CD4-positive, alpha-beta T cell treated with Interleukin-2 at 100 ng/mL for 4 hours (primary cell): ENCODE measurements at regions not wholly inside any gene's neighbourhood (a gene's known extent, or its start where the extent isn't known, plus 50 kb on each side); places are given as distances from the start of the nearest gene placed in this dataset.
A peak's percentile ranks its signal among the peaks of the same experiment; 100 is the strongest.

Source experiments
- DNase-seq: peaks from one replicate; pipeline ENCODE4 v3.0.0-alpha.2; 2020; ENCODE audit warnings: low spot score

DNA sequence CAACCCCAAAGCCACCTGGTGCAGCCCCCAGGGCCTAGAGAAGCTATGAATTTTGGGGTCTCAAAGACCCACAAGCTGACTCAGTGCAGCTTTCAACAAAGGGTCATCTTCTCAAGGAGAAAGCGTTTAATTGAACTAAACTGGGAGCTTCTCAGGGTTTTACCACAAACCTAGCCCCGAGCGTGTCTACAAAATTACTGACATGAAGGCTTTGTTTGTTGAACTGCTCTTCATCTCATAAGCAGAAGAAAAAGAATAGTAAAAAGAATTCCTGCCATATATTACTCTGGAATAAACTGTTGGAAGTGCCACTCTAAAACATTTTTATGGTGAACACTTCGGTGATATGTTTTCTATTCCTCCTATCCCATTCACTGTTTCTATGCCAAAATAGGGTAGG is 50.8 kb upstream of the INCENP start:
- no peak for DNase-seq

DNA sequence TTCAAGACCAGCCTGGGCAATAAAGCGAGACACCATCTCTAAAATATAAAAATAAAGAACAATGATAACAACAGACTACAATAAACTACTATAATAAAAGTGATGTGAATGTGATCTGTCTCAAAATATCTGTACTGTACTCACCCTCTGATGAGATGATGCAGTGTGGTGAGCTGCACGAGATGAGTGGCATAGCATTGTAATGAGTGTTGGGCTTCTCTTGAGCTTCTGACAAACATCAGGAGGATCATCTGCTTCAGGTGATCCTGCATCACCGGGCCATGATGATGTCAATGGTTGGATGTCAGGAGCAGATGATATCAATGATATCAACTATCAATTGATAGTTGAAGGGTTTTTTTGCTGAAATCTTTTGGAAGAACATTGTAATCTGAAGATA is 52.4 kb upstream of the INCENP start:
- no peak for DNase-seq

DNA sequence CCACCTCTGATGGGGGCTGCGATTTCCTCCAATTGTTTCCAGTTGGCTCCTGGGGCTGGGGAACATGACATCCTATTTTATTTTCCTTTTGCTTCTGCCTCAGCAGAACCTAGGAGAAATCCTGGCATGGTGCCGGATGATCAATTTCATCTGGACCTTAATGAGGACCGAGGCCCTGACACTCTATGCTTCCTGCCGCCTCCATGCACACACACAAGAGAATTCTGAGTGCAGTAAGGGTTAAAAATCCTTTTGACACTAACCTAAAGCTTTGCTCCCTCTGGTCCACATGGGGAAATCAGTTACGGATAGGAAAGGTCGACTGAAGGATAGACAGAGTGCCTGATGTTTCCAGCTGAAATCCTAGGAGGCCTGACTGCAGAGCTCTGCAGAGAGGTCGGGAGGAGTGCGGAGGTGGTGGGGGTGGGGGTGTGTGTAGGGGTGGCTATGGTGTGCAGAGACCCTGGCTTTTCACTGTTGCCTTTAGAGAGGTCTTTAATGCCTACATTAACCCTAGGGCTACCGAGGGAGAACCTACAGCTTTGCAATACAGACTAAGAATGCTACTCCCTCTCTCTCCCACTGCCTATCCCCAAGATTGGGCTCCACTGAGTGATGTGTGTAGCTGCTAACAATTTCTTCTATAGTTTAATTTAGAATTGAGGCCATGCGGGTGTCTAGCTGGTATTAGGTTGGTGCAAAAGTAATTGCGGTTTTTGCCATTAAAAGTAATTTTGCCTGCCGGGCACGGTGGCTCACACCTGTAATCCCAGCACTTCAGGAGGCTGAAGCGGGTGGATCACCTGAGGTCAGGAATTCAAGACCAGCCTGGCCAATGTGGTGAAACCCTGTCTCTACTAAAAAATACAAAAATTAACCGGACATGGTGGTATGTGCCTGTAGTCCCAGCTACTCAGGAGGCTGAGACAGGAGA is 53.6 kb upstream of the INCENP start:
- DNase-seq, result no peak

DNA sequence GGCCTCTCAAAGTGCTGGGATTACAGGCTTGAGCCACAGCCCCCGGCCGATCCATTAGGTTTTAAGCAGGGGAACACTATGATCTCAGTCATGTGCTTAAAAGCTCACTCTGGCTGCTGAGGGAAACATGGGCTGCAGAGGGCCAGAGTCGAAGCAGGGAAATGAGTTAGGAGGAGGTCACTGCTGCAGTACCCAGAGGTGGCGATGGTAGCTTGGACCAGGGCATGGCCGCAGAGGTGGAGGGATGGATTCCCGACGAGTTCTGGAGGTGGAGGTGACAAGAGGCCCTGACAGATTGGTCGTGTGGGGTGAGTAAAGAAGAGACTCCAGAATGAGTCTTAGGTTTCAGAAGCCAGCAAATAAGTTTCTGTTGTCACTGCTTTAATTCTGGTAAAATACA is 54.4 kb upstream of the INCENP start:
- no peak for DNase-seq

DNA sequence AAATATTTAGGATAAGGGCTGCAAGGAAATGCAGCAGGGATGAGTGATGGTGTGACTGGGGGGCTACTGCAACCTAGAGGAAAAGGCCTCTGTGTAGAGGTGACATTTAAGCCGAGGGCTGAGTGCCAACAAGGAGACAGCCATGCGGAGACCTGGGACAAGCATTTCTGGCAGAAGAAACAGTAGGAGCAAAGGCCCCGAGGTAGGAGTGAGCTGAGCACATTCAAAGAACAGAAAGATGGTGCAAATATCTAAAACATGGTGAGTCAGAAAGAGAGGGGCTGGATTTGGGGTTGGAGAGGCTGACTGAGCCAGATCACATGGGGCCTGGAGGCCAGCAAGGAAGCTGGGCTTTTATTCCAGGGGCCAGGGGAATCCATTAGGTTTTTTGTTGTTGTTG is 55.1 kb upstream of the INCENP start:
- no peak for DNase-seq

DNA sequence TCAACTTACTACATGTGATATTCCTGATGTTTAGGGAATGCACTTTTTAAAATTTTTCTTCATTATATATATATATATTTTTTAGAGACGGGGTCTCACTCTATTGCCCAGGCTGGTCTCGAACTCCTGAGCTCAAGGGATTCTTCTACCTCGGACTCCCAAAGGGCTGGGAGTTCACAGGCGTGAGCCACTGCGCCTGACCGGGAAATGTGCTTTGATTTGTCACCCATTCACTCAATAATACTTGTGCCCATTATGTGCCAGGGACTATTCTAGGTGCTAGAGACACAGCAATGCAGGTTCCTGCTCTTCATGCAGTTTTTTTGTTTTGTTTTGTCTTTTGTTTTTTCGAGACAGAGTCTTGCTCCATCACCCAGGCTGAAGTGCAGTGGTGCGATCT is 56.1 kb upstream of the INCENP start:
- no peak for DNase-seq

DNA sequence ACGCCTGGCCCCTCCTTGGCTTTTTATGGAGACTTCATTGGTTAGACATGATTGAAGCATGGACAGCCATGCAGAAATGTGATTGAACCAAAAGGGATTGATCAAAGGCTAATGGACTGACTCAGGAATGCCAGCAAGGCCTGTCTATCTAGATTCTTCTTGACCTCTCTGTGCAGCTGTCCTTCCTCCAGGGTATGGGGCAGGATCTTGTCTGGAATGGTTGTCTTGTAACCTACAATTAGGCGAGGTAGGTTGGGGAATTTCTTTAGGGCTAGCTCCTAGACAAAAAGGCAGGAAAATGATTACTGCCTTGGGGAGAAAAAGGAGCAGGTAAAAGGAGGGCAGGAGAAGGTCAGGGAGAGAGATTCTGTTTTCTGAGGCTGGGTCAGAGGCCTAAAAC is 59.6 kb upstream of the INCENP start:
- no peak for DNase-seq

DNA sequence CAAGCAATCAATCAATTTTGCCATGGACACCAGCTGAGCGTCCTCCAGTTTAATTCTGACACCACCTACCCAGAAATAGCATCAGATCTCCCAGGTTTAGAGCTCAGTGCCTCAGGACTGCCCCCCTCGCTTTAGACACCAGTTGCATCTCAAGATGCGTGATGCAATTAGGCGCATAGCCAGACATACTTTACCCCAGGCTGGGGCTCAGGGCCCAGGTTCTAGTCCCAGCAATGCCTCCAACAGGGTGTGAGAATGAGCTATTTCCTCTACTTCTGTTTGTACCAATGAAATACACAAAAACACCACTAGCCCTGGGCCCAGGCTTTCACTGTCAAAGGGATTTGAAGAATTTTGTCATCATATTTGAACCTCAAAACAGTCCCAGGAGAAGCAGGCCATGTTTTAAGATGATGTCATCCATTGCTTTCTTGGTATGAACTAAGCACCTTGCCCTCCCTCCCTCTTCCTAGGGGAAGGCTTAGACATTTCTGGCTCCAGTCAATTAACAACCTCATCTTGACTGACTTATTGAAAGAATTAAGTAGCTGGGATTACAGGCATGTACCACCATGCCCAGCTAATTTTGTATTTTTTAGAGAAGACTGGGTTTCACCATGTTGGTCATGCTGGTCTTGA is 61.5 kb upstream of the INCENP start:
- DNase-seq, result no peak

DNA sequence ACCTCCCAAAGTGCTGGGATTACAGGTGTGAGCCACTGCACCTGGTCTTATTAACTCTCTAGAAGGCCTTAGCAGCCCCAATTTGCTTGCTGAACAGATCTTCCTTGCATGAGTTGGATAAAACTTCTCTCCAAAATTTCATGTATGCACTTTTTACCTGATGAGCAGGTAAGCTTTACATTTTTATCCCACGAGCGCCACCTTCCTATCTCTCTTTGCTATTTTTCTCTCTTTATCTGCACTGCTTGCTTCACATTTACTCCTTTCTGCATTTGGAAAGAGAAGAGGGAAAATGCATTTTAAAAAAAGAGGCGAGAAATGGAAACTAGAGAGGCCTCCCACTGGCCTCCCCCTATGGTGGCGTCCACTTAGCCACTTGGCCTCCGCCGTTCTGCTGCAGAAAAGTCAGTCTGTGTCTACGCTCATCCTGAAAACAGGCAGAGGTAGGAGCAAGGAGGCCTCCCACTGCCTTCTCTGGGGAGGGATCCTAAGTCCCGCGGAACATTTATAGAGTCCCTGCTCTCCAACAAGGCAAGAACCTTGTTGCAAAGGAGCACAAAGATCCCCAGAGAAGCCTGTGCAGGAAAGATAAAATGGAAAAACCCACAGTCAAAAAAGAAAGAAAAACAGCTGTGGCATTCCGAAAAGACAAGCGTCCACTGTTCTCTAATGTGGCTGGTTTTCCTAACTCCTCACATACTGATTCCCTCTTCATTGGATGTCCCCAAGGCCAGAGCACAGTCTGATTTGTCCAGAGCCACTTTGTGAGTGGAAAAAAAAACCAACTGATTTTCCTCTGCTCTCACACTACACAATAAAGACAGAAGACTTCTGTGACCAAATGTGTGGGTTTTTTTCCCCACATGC is 62.2 kb upstream of the INCENP start:
- DNase-seq, result no peak

- DNase-seq, result no peak
These were observed 66.7 kb upstream of the INCENP start for GRCh38 chr11:62057069-62057468.

GRCh38 chr11:62055970-62056369 is 67.8 kb upstream of the INCENP start:
- DNase-seq, result no peak

GRCh38 chr11:62054484-62055121 is 69.2 kb upstream of the INCENP start:
- peak; percentile 21 for DNase-seq

- DNase-seq, result no peak
These were observed 69.7 kb upstream of the INCENP start for GRCh38 chr11:62054081-62054480.

DNA sequence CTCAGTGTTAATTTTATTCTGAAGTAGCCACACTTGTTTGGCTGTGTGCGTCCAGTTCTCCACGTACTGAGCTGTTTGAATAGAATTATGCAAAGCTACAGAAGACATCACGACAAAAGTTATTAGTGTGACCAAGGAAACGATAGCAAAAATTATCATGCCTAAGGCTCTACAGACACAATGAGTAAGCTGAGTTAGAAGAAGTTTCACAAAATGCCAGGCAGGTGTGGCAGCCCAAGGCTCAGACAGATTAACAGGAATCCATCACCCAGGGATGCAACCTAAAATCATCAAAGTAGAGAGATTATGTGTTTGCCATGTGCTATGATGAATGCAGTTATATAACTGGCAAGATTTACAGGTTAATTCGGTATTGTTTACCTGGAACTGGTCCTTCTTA is 73.1 kb upstream of the INCENP start:
- no peak for DNase-seq

GRCh38 chr11:62048100-62048499 is 75.7 kb upstream of the INCENP start:
- no peak for DNase-seq

- no peak for DNase-seq
These were observed 77.2 kb upstream of the INCENP start for GRCh38 chr11:62046568-62047100.

GRCh38 chr11:62044639-62045121 is 77.2 kb upstream of the FTH1 start:
- no peak for DNase-seq

GRCh38 chr11:62035293-62035692 is 67.9 kb upstream of the FTH1 start:
- DNase-seq, result no peak

GRCh38 chr11:62034036-62034338 is 66.6 kb upstream of the FTH1 start:
- DNase-seq, result no peak

DNA sequence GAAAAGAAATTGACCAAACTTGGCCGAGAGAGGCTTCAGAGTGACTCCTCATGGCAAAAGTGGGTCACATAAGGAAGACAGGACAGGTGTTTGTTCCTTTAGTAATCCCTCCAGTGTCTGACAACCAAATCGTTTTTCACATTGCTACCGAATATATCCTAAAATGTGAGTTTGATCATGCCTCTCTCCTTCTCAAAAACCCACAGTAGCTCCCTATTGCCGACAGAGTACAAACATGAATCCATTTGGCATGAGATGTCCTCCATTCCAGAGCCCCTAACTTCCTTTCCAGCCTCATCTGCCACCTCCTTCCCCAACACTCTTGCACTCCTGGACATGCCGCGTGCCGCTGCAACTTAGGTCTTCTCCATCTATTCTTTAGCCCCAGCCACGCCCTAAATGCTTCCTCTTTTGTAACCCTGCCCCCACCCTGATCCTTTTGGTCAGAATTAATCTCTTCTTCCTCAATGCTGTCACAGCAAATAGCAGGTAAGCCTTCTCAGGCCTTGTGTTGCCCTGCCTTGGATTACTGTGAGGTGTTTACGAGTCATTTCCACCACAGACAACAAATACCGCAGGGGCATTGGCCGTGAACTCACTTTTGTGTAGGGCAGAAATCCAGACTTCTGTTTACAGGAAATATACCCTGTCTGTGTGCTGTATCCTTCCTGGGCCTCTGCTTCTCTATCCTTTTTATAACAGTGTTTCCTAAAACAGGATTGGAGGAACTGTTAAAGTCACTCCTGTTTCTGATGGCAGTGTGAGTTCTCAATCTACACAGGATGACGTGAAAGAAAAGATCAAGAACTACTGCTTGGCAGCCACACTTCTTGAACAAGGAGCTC is 66.0 kb upstream of the FTH1 start:
- peak; percentile 5 for DNase-seq
